ENCODE measurements at regions not wholly inside any gene's neighbourhood (a gene's known extent, or its start where the extent isn't known, plus 50 kb on each side); places are given as distances from the start of the nearest gene placed in this dataset.

DNA sequence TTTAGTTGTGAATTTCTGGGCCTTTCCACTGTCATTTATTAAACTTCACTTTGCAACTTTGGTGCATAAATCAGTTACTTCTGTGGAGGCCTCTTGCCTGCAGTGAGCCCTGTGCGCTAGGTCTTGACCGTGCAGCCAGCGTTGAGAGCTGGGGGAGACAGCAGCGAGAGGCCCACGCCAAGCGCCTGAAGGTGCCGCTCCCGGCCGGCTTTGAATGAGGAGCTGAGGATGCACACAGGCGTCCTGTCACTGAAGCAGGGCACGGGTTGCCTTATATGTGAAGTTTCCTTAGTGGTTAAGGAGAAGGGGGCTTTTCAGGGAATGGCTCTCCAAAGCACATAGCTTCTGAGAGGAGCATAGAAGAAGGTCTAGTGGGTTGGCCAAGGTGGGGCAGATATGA, 70.9 kb upstream of the CCNY start (continued):
- TF ChIP-seq UBTF (CRISPR knock-in tag; IDR thresholded peaks at IDR 0.05) (peak; percentile 75), ETS1 (CRISPR knock-in tag; IDR thresholded peaks at IDR 0.05) (no peak), STAG1 (CRISPR knock-in tag; IDR thresholded peaks at IDR 0.05) (peak; percentile 59), ZNF749 (CRISPR knock-in tag; IDR thresholded peaks at IDR 0.05; ENCODE audit: borderline replicate concordance) (no peak), ZNF687 (CRISPR knock-in tag; IDR thresholded peaks at IDR 0.05) (peak; percentile 32; the same call in 1 of the 2 replicates), HMGXB4 (CRISPR knock-in tag; IDR thresholded peaks at IDR 0.05; ENCODE audit: borderline replicate concordance in 1 of 2, low read depth in 1 of 2) (0 out of 4 replicates have a peak, but pooled peaks of 1 of the 2 experiments have one; percentile 24), ZNF292 (CRISPR knock-in tag; IDR thresholded peaks at IDR 0.05; ENCODE audit: borderline replicate concordance, low read depth) (peak; percentile 48; the same call in 1 of the 2 replicates), RAD21 (CRISPR knock-in tag; IDR thresholded peaks at IDR 0.05) (peak; percentile 48)
- TF ChIP-seq, protein P1, sequence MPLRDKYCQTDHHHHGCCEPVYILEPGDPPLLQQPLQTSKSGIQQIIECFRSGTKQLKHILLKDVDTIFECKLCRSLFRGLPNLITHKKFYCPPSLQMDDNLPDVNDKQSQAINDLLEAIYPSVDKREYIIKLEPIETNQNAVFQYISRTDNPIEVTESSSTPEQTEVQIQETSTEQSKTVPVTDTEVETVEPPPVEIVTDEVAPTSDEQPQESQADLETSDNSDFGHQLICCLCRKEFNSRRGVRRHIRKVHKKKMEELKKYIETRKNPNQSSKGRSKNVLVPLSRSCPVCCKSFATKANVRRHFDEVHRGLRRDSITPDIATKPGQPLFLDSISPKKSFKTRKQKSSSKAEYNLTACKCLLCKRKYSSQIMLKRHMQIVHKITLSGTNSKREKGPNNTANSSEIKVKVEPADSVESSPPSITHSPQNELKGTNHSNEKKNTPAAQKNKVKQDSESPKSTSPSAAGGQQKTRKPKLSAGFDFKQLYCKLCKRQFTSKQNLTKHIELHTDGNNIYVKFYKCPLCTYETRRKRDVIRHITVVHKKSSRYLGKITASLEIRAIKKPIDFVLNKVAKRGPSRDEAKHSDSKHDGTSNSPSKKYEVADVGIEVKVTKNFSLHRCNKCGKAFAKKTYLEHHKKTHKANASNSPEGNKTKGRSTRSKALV (CRISPR knock-in tag; IDR thresholded peaks at IDR 0.05): no peak

All from HepG2 (cell line).